Dedifferentiated amniotic fluid mesenchymal stem cell (primary cell): ENCODE measurements at regions not wholly inside any gene's neighbourhood (a gene's known extent, or its start where the extent isn't known, plus 50 kb on each side); places are given as distances from the start of the nearest gene placed in this dataset.

Source experiments
- DNase-seq: peaks from one replicate; pipeline ENCODE4 v3.0.0-alpha.2; 2016; ENCODE audit errors: extremely low spot score

GRCh38 chr22:48960576-48960975, 867.1 kb downstream of the BRD1 start:
- DNase-seq: no peak

GRCh38 chr22:48959496-48959895, 868.2 kb downstream of the BRD1 start:
- no peak for DNase-seq

GRCh38 chr22:48957987-48958321, 869.7 kb downstream of the BRD1 start:
- no peak for DNase-seq

GRCh38 chr22:48957311-48957986, 870.2 kb downstream of the BRD1 start:
- no peak for DNase-seq

GRCh38 chr22:48955351-48956311, 872.0 kb downstream of the BRD1 start:
- DNase-seq: no peak

GRCh38 chr22:48954781-48955311, 872.8 kb downstream of the BRD1 start:
- no peak for DNase-seq

GRCh38 chr22:48953830-48954229, 873.8 kb downstream of the BRD1 start:
- no peak for DNase-seq

- DNase-seq: no peak
Observed at GRCh38 chr22:48953103-48953720, 874.5 kb downstream of the BRD1 start.

- no peak for DNase-seq
Observed at GRCh38 chr22:48952256-48953102, 875.2 kb downstream of the BRD1 start.

- DNase-seq: no peak
Observed at GRCh38 chr22:48951836-48952235, 875.8 kb downstream of the BRD1 start.

- no peak for DNase-seq
Observed at GRCh38 chr22:48950151-48950915, 877.3 kb downstream of the BRD1 start.

GRCh38 chr22:48949375-48950149, 878.1 kb downstream of the BRD1 start:
- no peak for DNase-seq

GRCh38 chr22:48948575-48949170, 879.0 kb downstream of the BRD1 start:
- DNase-seq: no peak

- no peak for DNase-seq
Observed at GRCh38 chr22:48947636-48948035, 880.0 kb downstream of the BRD1 start.

GRCh38 chr22:48945621-48946458, 881.8 kb downstream of the BRD1 start:
- no peak for DNase-seq

GRCh38 chr22:48944751-48945620, 882.7 kb downstream of the BRD1 start:
- DNase-seq: no peak

- DNase-seq: no peak
Observed at GRCh38 chr22:48944433-48944750, 883.3 kb downstream of the BRD1 start.
